ENCODE measurements at regions not wholly inside any gene's neighbourhood (a gene's known extent, or its start where the extent isn't known, plus 50 kb on each side); places are given as distances from the start of the nearest gene placed in this dataset.

DNA sequence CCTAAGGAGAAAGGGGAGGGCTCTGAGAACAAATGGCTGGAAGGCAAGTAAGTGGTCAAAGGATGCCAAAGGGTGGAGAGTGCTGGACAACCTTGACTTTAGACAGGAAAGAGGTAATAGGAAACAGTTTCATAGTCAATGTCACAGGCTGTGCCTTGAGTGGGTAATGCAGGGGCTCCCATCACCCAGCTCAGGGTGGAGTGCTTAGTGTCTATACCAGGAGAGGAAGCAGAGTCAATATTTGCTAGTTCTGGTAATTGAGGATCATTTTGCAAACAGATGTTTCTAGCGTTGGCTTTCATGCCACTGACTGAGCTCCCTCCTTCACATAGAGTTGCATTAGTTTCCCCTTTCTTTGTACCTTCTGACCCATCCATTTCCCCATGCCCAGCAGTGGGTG lies 64.6 kb upstream of the KL start:
- Mint-ChIP-seq H3K36me3 (ENCODE audit: low read depth) (no peaks in the 10 kb centered on the region), H3K27ac (no peak overlapping the region), H3K4me1 (peaks cover 19% of the 10 kb centered on the region), H3K9me3 (peaks cover 3% of the 10 kb centered on the region), H3K27me3 (ENCODE audit: low read depth, poor library complexity) (peaks cover 12% of the 10 kb centered on the region), H3K4me3 (no peak overlapping the region)
- no peak for TF ChIP-seq CTCF (IDR thresholded peaks at IDR 0.05)
- no peak for DNase-seq

- H3K9me3 Mint-ChIP-seq: peaks cover 3% of the 10 kb centered on the region
- no peaks in the 10 kb centered on the region for H3K36me3 Mint-ChIP-seq (ENCODE audit: low read depth)
Observed at GRCh38 chr13:32955881-32956594, 60.2 kb upstream of the KL start.

GRCh38 chr13:32956595-32956933 lies 59.7 kb upstream of the KL start:
- peaks cover 3% of the 10 kb centered on the region for H3K9me3 Mint-ChIP-seq
- H3K27ac Mint-ChIP-seq: no peak overlapping the region
- peaks cover 11% of the 10 kb centered on the region for H3K27me3 Mint-ChIP-seq (ENCODE audit: low read depth, poor library complexity)
- H3K4me1 Mint-ChIP-seq: peaks cover 25% of the 10 kb centered on the region
- TF ChIP-seq CTCF (IDR thresholded peaks at IDR 0.05): no peak
- H3K4me3 Mint-ChIP-seq: no peak overlapping the region
- H3K36me3 Mint-ChIP-seq (ENCODE audit: low read depth): no peaks in the 10 kb centered on the region
- DNase-seq: no peak

More at GRCh38 chr13:32955881-32956594, 60.2 kb upstream of the KL start:
- no peak for DNase-seq
- Mint-ChIP-seq H3K4me1 (peaks cover 25% of the 10 kb centered on the region), H3K27ac (no peak overlapping the region), H3K27me3 (ENCODE audit: low read depth, poor library complexity) (peaks cover 15% of the 10 kb centered on the region), H3K4me3 (no peak overlapping the region)
- no peak for TF ChIP-seq CTCF (IDR thresholded peaks at IDR 0.05)

- TF ChIP-seq CTCF (IDR thresholded peaks at IDR 0.05): no peak
- Mint-ChIP-seq H3K4me1 (peaks cover 15% of the 10 kb centered on the region), H3K9me3 (peaks cover under 1% of the 10 kb centered on the region), H3K36me3 (ENCODE audit: low read depth) (no peaks in the 10 kb centered on the region), H3K4me3 (no peak overlapping the region), H3K27ac (no peak overlapping the region), H3K27me3 (ENCODE audit: low read depth, poor library complexity) (peaks cover 7% of the 10 kb centered on the region)
- no peak for DNase-seq
Observed at GRCh38 chr13:32960626-32961025, 55.6 kb upstream of the KL start.

GRCh38 chr13:32961724-32962123 lies 54.5 kb upstream of the KL start:
- Mint-ChIP-seq H3K27ac (no peak overlapping the region), H3K4me1 (peaks cover 6% of the 10 kb centered on the region), H3K4me3 (no peak overlapping the region), H3K27me3 (ENCODE audit: low read depth, poor library complexity) (peaks cover 7% of the 10 kb centered on the region), H3K36me3 (ENCODE audit: low read depth) (no peaks in the 10 kb centered on the region), H3K9me3 (no peaks in the 10 kb centered on the region)
- TF ChIP-seq CTCF (IDR thresholded peaks at IDR 0.05): no peak
- DNase-seq: no peak

DNA sequence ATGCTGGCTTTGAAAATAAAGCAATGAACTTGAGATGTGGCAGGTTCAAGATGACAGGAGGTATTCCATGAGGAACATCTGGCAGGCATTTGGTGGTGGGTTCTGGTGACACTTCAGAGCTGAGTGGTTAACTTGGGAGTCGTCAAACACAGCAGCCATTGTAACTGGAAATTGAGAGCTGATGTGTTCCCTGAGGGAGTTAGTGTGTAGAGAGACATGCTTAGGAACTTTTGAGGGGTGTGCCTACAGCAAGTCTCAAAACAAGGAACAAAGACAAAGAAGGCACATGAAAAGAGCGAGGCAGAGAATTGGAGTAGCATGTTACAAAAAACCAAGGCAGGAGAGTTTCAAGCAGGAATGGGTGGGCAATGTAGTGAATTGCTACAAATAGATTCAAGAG lies 53.9 kb upstream of the KL start:
- Mint-ChIP-seq H3K4me1 (peaks cover 1% of the 10 kb centered on the region), H3K27ac (no peak overlapping the region), H3K27me3 (ENCODE audit: low read depth, poor library complexity) (peaks cover 10% of the 10 kb centered on the region), H3K4me3 (no peak overlapping the region), H3K36me3 (ENCODE audit: low read depth) (no peaks in the 10 kb centered on the region), H3K9me3 (no peaks in the 10 kb centered on the region)
- DNase-seq: no peak
- no peak for TF ChIP-seq CTCF (IDR thresholded peaks at IDR 0.05)

Measured in nephron progenitor cell (in vitro differentiated cells).